ENCODE measurements at regions not wholly inside any gene's neighbourhood (a gene's known extent, or its start where the extent isn't known, plus 50 kb on each side); places are given as distances from the start of the nearest gene placed in this dataset.

GRCh38 chr5:174500636-174501035, 223.7 kb upstream of the MSX2 start:
- Histone ChIP-seq H2BK12ac (ENCODE audit: low read depth, low read length) (no peak overlapping the region), H3K9ac (replicated peaks in 1 of 4; ENCODE audit: extremely low read depth in 1 of 4, low read depth in 3 of 4, low read length in 3 of 4) (no peak overlapping the region), H3K27me3 (replicated peaks in 1 of 4; ENCODE audit: control insufficient read depth in 3 of 4, extremely low read depth in 1 of 4, insufficient read depth in 3 of 4, low read length in 3 of 4) (no peaks in the 10 kb centered on the region; a peak in 1 of 7 replicates), H2BK5ac (ENCODE audit: low read depth, low read length) (no peak overlapping the region), H3K14ac (ENCODE audit: insufficient read length) (no peak overlapping the region), H2AK5ac (ENCODE audit: low read depth, low read length) (no peak overlapping the region), H3K18ac (ENCODE audit: extremely low read depth, low read length) (no peak overlapping the region), H3K23ac (ENCODE audit: insufficient read length) (no peak overlapping the region), H4K20me1 (replicated peaks in 1 of 2; ENCODE audit: control insufficient read depth in 1 of 2, insufficient read depth in 2 of 2, low read length in 2 of 2) (no peaks in the 10 kb centered on the region), H4K91ac (replicated peaks; ENCODE audit: insufficient read length, low read length) (no peak overlapping the region), H3K36me3 (ENCODE audit: control insufficient read depth in 2 of 4, insufficient read depth in 4 of 4, low read length in 3 of 4) (no peaks in the 10 kb centered on the region), H3K4me3 (ENCODE audit: extremely low read depth in 1 of 4, insufficient read depth in 2 of 4, low read depth in 3 of 4, low read length in 4 of 4) (no peak overlapping the region), H2AFZ (ENCODE audit: low read length) (no peak overlapping the region), H3K4me2 (ENCODE audit: insufficient read depth in 1 of 2, low read depth in 2 of 2, low read length in 2 of 2) (no peak overlapping the region), H3K23me2 (ENCODE audit: low read depth, low read length) (no peaks in the 10 kb centered on the region), H3K4ac (replicated peaks; ENCODE audit: insufficient read length, low read depth, low read length) (no peak overlapping the region), H3K9me3 (ENCODE audit: insufficient read depth in 2 of 2, low read depth in 1 of 2, low read length in 1 of 2) (peaks cover 18 to 22% of the 10 kb centered on the region in 2 experiments), H3K56ac (replicated peaks; ENCODE audit: insufficient read length, low read depth, low read length) (no peak overlapping the region), H3K4me1 (replicated peaks in 1 of 4; ENCODE audit: control insufficient read depth in 3 of 4, insufficient read depth in 4 of 4, low read length in 3 of 4) (no peaks in the 10 kb centered on the region), H4K5ac (ENCODE audit: insufficient read length, low read depth, low read length) (no peak overlapping the region), H3K79me2 (ENCODE audit: control insufficient read depth in 1 of 2, insufficient read depth in 2 of 2, low read length in 2 of 2) (no peaks in the 10 kb centered on the region), H2BK15ac (ENCODE audit: low read length) (no peak overlapping the region), H3K27ac (ENCODE audit: low read depth, low read length) (no peak overlapping the region), H2BK120ac (replicated peaks; ENCODE audit: low read depth, low read length) (no peak overlapping the region), H3K79me1 (ENCODE audit: low read depth, low read length) (no peaks in the 10 kb centered on the region), H2BK20ac (ENCODE audit: low read length) (no peak overlapping the region), H4K8ac (ENCODE audit: extremely low read depth, insufficient read depth, low read length) (no peak overlapping the region)
- DNase-seq (ENCODE audit: low read depth in 1 of 2, low spot score in 2 of 2) (no peak), FAIRE-seq (no peak)
- TF ChIP-seq TAF7 (optimal IDR thresholded peaks at IDR 0.05; ENCODE audit: borderline replicate concordance, low read depth, low read length) = no peak
- TF ChIP-seq POLR2AphosphoS5 (IDR thresholded peaks at IDR 0.05; ENCODE audit: low read depth, low read length) = no peak
- TF ChIP-seq RXRA (IDR thresholded peaks at IDR 0.05; ENCODE audit: insufficient read depth, low read depth, low read length) = no peak
- no peak for TF ChIP-seq KDM1A (IDR thresholded peaks at IDR 0.05; ENCODE audit: borderline replicate concordance, low read length)
- TF ChIP-seq SP4 (IDR thresholded peaks at IDR 0.05; ENCODE audit: low read length) = no peak
- TF ChIP-seq BACH1 (IDR thresholded peaks at IDR 0.05; ENCODE audit: low read length) = no peak
- TF ChIP-seq KDM5A (IDR thresholded peaks at IDR 0.05; ENCODE audit: low read length) = no peak
- WGBS, 2 experiments (ENCODE audit: extremely low coverage in 1 of 2, insufficient coverage in 1 of 2, insufficient read length in 1 of 2, insufficient replicate concordance in 2 of 2, low coverage in 1 of 2, low lambda C conversion rate in 2 of 2, missing lambda C conversion rate in 1 of 2) = 90% methylated on average over 5 of the region's 5 CpGs; no CpG with 5 or more reads in 1 of the 2 experiments
- POLR2A ChIA-PET (ENCODE audit: partially characterized antibody) = no interaction called here
- CTCF ChIA-PET (ENCODE audit: partially characterized antibody) = interaction anchor here (0.7 to 1.3 kb wide), 2 partner anchors 15 to 72 kb away, joined by 3 to 4 read pairs; no protein-coding TSS in a partner anchor
